MG63 (cell line): ENCODE measurements at regions not wholly inside any gene's neighbourhood (a gene's known extent, or its start where the extent isn't known, plus 50 kb on each side); places are given as distances from the start of the nearest gene placed in this dataset.

Source experiments
- DNase-seq: peaks from one replicate; pipeline ENCODE4 v3.0.0-alpha.2; 2020
- H3K27me3 ChIP-seq: fragments of 250-450 bp; sonication (Bioruptor Pico); 2 replicates; pipeline ENCODE4 v1.5.1; 2020; ENCODE audit warnings: mild to moderate bottlenecking, moderate library complexity
- H3K36me3 ChIP-seq: fragments of 250-450 bp; sonication (Bioruptor Pico); 2 replicates; pipeline ENCODE4 v1.5.1; 2020; ENCODE audit warnings: mild to moderate bottlenecking, moderate library complexity
- H3K4me3 ChIP-seq: fragments of 250-450 bp; sonication (Bioruptor Pico); 2 replicates; pipeline ENCODE4 v1.5.1; 2020; ENCODE audit warnings: mild to moderate bottlenecking, moderate library complexity
- H3K9me3 ChIP-seq: fragments of 250-450 bp; sonication (Bioruptor Pico); 2 replicates; pipeline ENCODE4 v1.5.1; 2020; ENCODE audit warnings: mild to moderate bottlenecking, moderate library complexity

DNA sequence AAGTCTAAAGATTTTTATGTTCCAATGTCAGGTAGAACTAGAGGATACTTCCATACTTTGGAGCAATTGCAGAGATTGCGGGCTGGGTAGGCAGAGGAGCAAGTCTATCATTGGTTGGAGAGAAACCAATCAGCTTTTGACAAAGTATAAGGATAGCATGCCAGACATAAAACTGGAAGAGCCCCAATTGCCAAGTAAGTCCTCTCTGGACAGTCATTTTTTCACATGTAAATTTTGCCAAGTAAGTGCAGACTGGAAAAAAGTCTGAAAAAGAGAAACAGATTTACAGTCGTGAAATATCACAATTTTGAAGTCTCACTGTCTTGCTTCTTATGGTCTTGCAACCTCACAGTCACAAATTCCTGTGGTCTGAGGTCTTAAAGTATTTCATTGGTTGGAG, 131.4 kb upstream of the C21orf91 start:
- no peaks in the 10 kb centered on the region for H3K9me3 ChIP-seq
- no peak overlapping the region for H3K4me3 ChIP-seq
- no peaks in the 10 kb centered on the region for H3K27me3 ChIP-seq
- H3K36me3 ChIP-seq, result no peaks in the 10 kb centered on the region
- no peak for DNase-seq

DNA sequence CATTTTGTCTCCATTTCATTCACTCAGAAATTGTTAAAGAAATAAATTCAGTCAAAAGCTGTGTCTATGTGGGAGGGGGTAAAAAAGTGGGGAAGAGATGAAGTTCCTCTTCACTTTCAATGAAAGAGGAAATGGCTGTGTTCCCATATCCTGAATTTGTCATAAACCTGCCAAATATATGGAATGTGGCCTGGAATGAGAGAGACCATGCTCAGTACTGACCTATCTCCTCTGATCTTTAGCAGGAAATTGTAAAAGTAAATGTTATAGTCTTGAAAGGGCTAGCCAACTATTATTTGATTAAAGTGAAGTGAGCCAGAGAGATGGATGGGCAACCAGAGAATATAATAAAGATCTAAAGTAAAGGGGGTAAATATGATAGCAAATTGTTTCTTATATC, 130.3 kb upstream of the C21orf91 start:
- Histone ChIP-seq H3K27me3 (no peaks in the 10 kb centered on the region), H3K4me3 (no peak overlapping the region), H3K9me3 (no peaks in the 10 kb centered on the region), H3K36me3 (no peaks in the 10 kb centered on the region)
- no peak for DNase-seq

DNA sequence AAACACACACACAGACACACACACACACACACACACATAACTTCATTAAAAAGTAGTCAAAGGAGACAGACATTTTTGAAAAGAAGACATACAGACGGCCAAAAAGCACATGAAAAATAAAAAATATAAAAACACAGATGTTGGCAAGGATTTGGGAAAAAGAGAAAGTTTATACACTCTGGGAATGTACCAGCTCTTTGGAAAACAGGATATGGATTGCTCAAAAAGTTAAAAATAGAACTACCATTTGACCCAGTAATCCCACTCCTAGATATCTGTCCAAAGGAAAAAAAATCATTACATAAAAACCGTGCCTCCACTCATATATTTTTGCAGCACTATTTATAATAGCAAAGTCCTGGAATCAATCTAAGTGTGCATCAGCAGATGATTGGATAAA, 128.4 kb upstream of the C21orf91 start:
- H3K36me3 ChIP-seq, result no peaks in the 10 kb centered on the region
- H3K4me3 ChIP-seq, result no peak overlapping the region
- no peaks in the 10 kb centered on the region for H3K27me3 ChIP-seq
- no peaks in the 10 kb centered on the region for H3K9me3 ChIP-seq
- DNase-seq, result no peak

DNA sequence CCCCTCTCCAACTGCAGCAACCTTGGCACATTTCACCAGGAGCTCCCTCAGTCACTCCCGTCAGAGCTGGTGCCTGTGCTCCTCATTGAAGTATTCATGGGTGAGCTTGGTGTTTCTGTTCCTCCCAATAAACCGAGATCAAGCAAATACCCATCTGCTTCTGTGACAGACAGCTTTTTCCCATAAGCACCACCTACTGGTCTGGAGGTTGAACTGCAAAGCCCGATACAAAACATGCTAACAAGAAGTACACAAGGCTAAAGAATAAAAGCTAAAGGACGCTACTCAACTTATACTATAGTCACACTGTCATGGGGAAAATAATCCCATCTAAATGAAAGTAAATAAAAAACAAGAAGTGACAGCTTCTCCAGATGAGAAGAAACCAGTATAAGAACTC, 111.9 kb upstream of the C21orf91 start:
- Histone ChIP-seq H3K36me3 (no peaks in the 10 kb centered on the region), H3K27me3 (no peaks in the 10 kb centered on the region), H3K9me3 (no peaks in the 10 kb centered on the region), H3K4me3 (no peak overlapping the region)
- DNase-seq, result no peak

DNA sequence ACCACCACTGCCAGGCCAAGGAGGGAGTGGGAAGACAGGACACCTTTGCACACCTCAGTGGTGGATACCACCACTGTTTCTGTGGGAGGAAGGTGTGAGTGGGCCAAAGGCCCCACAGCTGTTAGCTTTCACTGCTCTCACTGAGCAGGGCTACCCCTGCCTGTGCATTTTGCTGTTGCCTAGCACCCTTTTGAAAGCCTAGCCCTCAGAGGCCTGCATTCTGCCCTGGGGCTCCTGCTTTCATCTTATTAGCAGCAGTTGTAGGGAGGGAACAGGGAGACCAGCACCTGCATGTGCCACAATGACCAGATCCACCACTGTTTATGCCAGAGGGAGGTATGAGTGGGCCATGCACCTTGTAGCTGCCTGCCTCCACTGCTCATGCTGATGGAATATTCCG, 110.9 kb upstream of the C21orf91 start:
- Histone ChIP-seq H3K9me3 (no peaks in the 10 kb centered on the region), H3K36me3 (no peaks in the 10 kb centered on the region), H3K27me3 (no peaks in the 10 kb centered on the region), H3K4me3 (no peak overlapping the region)
- no peak for DNase-seq

DNA sequence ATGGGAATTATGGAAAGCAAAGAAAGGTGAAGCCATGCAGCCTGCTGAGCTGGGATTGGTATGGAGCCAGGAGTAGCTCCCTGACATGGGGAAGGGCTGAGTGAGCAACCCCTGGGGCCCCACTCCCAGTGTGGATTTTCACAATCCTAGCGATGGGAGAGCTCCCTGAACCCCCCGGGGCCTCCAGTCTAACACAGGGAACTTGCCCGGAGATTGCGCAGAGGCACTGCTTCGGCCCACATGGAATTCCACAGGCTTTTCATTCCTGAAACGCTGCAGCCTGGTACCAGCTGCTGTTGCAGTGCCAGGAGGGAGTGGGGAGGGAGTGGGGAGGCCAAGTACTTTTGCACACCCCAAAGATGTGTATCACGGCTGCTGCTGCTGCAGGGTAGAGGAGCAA, 110.4 kb upstream of the C21orf91 start:
- Histone ChIP-seq H3K9me3 (no peaks in the 10 kb centered on the region), H3K4me3 (no peak overlapping the region), H3K36me3 (no peaks in the 10 kb centered on the region), H3K27me3 (no peaks in the 10 kb centered on the region)
- no peak for DNase-seq

DNA sequence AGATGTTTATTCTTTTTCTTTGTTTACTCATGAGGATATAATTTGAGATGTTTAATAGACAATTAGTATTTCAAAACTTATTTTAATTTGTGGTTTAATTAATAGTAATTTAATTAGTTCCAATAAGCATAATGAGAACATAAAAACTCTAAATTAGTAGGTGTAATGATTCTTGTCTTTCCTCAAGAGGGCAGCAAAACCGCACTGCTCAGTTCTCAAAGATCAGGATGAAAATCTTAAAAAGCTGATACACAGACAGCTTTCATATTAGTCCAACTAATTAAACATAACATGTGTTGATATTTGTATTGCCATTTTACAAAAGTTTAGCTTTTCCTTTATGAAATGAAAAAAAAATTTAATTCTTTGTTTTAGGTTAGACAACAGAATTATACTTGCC, 106.7 kb upstream of the C21orf91 start:
- Histone ChIP-seq H3K9me3 (peaks cover 6% of the 10 kb centered on the region), H3K4me3 (no peak overlapping the region), H3K36me3 (no peaks in the 10 kb centered on the region), H3K27me3 (no peaks in the 10 kb centered on the region)
- no peak for DNase-seq

DNA sequence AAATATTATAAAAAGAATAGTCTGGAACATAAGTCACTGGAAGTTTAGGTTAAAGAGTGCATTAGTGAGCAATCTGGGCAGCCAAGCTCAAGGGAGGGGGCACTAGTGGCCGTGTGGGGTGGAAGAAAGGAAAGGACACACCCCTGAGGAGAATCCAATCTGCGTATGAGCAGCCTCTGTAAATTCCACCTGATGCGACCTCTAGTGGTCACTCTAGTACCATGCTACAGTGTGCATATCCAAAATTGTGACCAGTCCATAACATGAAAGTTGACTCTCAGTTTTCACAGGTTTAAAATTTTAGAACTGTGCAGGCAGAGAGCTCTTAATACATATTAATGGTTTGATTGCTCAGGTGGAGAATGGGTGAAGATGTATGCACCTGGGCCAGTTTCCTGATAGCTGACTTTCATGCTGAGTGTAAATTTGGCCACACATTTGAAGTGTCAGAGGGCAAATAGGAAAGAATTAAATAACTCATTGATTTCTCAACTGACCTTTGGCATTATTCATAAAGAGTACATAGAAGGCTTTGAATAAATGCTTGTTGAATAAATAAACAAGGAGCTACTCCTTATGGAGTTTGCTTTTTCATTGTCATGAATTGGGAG, 105.9 kb upstream of the C21orf91 start:
- no peak overlapping the region for H3K4me3 ChIP-seq
- no peaks in the 10 kb centered on the region for H3K27me3 ChIP-seq
- DNase-seq, result peak; percentile 37
- peaks cover 14% of the 10 kb centered on the region for H3K9me3 ChIP-seq
- H3K36me3 ChIP-seq, result no peaks in the 10 kb centered on the region

DNA sequence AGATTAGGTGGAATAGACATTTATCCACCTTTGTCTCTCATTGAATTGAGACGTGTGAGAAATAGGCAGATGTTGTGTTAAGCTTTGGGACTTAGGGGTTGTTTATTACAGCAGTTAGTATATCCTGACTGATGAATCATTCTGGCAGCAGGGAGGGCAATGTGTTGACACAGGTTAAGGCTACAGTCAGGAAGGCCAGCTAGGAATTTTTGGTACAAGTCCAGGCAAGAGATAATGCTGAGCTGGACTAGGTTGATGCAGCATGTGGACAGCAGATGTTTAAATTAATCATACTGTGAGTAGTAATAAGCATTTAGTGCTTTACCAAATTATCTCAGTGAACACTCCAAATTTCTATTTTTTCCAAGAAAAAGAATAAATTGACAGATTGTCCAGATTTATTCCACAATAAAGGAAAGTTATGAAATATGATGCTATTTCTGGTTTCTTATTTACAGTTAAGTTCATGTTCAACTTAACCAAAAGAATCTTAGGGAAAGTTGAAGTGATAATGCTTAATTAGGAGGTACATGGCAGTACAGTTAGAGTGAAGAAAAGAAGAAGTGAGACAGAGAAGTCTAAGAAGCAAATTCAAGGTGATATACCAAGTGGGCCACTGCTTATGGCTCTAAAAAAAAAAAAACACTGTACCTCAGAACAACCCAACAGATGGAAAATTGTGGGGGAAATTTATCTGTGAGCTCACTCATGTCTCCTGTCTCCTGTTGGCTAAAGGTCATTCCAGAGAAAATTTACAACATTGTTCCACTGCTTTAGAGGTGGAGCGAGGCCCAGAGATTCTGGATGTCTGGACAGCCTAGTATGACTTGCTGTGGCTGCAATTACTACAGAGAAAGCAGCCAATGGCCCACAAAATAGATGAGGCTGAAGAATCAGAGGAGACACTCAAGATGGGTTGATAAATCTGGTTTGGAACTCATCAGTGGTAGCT, 102.7 kb upstream of the C21orf91 start:
- Histone ChIP-seq H3K9me3 (peaks cover 30% of the 10 kb centered on the region), H3K27me3 (no peaks in the 10 kb centered on the region), H3K36me3 (no peaks in the 10 kb centered on the region), H3K4me3 (no peak overlapping the region)
- peak; percentile 89 for DNase-seq

DNA sequence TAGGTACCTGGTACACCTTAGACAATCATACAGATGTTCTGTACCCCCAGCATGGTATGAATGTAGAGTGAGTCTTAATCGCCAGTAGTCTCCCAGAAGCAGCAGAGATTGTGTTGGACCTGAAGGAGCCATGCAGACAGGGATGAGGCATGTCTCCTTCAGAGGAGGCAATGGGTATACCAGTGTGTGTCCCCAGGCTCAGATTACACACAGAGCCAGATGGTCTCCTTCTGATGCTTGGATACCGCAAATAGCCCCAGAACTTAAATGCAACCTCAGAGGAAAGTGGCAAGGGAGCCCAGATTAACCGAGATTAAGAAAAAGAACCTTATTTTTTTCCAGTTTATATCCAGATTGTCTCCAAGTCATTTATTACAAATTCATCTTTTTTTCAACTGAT, 96.8 kb upstream of the C21orf91 start:
- no peaks in the 10 kb centered on the region for H3K27me3 ChIP-seq

DNA sequence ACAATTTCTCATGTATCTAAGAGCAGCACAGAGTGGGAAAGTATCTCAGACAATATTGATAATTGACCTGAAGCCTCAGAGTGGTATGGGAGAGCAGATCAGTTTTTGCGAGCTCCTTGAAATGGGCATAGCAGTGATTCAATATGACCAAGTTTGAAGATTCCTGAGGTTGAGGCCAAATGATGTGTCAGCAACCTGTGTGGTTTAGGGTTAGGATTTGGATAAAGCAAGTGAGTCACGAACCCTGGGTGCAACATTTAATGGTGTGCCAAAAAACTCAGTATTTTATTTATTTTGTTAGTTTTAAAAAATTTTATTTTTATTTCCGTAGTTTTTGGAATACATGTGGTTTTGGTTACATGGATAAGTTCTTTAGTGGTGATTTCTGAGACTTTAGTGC, 92.5 kb upstream of the C21orf91 start:
- no peaks in the 10 kb centered on the region for H3K36me3 ChIP-seq
- no peak overlapping the region for H3K4me3 ChIP-seq
- H3K9me3 ChIP-seq, result peaks cover 11% of the 10 kb centered on the region
- DNase-seq, result peak; percentile 79
- H3K27me3 ChIP-seq, result no peaks in the 10 kb centered on the region

More for the DNA sequence above, 96.8 kb upstream of the C21orf91 start:
- DNase-seq, result no peak
- no peaks in the 10 kb centered on the region for H3K36me3 ChIP-seq
- peaks cover 36% of the 10 kb centered on the region for H3K9me3 ChIP-seq
- no peak overlapping the region for H3K4me3 ChIP-seq

DNA sequence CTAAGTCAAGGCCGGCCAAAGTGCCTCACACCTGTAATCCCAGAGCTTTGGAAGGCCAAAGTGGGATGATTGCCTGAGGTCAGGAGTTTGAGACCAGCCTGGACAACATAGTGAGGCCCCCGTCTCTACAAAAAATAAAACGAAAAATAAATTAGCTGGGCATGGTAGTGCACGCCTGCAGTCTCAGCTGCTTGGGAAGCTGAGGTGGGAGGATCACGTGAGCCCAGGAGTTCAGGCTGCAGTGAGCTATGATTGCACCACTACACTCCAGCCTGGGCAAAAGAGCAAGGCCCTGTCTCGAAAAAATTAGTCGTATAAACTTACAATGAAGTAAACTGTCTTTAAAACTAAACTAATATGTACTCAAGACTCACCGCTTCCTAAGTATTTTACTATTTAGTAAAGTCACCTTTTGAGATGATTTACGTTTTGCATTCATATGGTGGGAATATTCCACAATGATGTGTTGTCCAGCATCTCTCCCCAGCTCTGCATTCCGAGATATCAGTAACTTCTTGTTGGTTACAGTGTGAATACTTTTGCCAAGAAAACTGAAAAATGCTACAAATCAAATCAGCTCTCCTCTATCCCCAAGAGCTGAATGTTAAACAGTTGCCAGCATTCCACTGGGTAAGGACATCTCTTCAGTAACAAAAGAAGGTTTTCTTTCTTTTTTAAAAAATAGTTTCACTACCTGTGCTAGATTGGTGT, 84.9 kb upstream of the C21orf91 start:
- Histone ChIP-seq H3K9me3 (peaks cover under 1% of the 10 kb centered on the region; the same call in 1 of the 2 replicates), H3K36me3 (no peaks in the 10 kb centered on the region), H3K4me3 (no peak overlapping the region), H3K27me3 (no peaks in the 10 kb centered on the region)
- no peak for DNase-seq

DNA sequence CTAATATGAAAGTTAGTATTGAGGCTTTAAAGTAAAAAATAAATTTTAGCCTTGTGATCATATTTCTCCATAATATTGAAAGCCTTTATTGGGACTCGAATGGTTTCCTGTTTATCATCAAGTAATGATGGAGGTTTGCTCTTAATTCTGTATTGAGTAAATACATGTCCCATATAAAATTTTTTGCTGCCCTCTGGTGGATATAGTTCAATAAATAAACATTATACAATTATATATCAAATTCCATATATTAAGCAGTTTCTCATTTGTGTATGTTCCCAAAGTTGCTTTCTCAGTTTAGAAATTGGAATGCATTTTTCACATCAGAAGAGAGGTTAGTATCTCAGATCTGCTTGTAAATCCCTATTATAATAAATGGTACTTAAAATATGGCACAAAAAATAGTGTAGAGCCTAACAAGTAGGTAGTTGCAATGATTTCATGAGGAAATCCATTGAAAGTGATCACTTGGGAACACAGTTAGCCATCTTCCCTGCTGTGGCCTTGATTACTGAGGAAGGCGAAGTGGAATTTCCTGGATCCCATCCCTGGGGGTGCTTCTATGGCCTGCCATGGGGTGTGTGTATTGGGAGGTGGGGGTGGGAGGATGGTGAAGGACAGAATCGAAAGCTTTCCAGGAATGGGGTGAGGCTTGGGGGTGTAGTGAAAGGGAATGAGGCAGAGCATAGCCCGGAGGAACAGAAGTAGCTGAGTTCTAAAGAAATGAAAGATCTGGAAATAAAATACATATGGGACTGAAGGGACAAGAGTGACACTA, 84.1 kb upstream of the C21orf91 start:
- Histone ChIP-seq H3K27me3 (no peaks in the 10 kb centered on the region), H3K9me3 (peaks cover 2% of the 10 kb centered on the region; the same call in 1 of the 2 replicates)
- DNase-seq, result no peak

DNA sequence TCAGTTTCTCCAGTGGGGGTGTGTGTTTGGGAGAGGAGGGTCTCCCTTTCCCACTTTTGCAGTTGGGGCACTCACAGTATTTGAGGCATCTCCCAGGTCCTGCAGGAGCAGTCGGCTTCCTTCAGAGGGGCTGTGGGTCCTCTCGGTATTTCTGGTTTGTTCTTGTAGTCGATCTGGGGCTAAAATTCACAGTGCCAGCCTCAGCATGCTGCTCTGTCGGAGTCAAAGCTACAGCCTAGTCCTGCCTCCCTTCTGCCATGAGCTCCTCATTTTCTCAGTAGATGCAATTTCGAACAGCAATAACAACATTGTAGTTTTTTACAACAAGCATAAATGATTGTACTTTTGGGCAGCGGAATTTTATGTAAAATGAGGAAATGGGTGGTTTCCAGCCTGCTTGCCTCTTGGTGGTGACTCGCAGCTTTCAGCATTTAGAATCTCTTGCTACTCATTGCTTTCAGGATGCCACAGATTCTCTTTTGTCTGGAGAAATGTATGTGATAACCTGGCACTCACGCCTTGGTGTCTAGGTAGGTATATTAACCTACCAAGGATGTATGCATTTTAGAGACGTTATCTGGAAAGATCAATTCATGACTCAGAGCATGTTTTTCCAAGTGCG, 82.4 kb upstream of the C21orf91 start:
- H3K27me3 ChIP-seq, result no peaks in the 10 kb centered on the region
- peaks cover 5% of the 10 kb centered on the region for H3K9me3 ChIP-seq
- no peak for DNase-seq
- H3K4me3 ChIP-seq, result no peak overlapping the region
- H3K36me3 ChIP-seq, result no peaks in the 10 kb centered on the region

More for the DNA sequence above, 84.1 kb upstream of the C21orf91 start:
- no peaks in the 10 kb centered on the region for H3K36me3 ChIP-seq
- no peak overlapping the region for H3K4me3 ChIP-seq

DNA sequence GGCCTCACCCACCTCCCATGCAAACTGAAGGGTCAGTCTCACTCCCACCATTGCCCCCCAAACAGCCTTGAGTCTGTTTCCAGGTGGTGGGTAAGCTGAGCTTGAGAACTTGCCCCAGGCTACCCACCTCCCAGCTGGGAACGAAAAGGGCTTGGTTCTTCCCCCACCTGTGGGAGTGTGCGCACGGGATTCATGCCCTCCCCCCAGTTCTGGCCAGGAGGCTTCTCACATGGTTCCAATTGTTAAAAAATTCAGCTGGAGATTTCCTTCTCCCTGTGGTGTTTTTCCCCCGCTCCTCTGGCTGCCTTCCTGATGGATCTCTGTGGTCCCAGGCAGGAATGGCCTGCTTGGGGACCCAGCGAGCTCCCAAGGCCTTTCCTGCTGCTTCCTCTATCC, 81.8 kb upstream of the C21orf91 start:
- no peak for DNase-seq
- H3K4me3 ChIP-seq, result no peak overlapping the region
- peaks cover 5% of the 10 kb centered on the region for H3K9me3 ChIP-seq
- no peaks in the 10 kb centered on the region for H3K27me3 ChIP-seq
- no peaks in the 10 kb centered on the region for H3K36me3 ChIP-seq

DNA sequence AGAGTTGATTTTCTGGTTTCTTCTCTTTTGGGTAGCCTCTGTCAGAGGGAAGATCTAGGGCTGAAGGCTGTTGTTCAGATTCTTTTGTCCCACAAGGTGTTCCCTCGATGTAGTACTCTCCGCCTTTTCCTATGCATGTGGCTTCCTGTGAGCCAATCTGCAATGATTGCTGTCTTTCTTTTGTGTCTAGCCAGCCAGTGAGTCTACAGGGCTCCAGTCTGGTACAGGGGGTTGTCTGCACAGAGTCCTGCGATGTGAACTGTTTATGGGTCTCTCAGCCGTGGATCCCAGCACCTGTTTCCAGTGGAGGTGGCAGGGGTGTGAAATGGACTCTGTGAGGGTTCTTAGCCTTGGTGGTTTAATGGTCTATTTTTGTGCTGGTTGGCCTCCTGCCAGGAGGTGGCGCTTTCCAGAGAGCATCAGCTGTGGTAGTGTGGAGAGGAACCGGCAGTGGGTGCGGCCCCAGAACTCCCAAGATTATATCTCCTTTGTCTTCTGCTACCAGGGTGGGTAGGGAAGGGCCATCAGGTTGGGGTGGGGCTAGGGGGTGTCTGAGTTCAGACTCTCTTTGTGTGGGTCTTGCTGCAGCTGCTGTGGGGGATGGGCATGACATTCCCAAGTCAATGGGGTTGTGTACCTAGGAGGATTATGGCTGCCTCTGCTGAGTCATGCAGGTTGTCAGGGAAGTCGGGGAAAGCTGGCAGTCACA, 81.3 kb upstream of the C21orf91 start:
- no peak for DNase-seq
- no peaks in the 10 kb centered on the region for H3K36me3 ChIP-seq
- no peak overlapping the region for H3K4me3 ChIP-seq
- no peaks in the 10 kb centered on the region for H3K27me3 ChIP-seq
- peaks cover 5% of the 10 kb centered on the region for H3K9me3 ChIP-seq
